ENCODE measurements at regions not wholly inside any gene's neighbourhood (a gene's known extent, or its start where the extent isn't known, plus 50 kb on each side); places are given as distances from the start of the nearest gene placed in this dataset.
"Not testable (repeated sequence)": the region's sequence is repeated elsewhere in the genome, so short reads cannot be mapped to it uniquely, and the experiment has no call there.

DNA sequence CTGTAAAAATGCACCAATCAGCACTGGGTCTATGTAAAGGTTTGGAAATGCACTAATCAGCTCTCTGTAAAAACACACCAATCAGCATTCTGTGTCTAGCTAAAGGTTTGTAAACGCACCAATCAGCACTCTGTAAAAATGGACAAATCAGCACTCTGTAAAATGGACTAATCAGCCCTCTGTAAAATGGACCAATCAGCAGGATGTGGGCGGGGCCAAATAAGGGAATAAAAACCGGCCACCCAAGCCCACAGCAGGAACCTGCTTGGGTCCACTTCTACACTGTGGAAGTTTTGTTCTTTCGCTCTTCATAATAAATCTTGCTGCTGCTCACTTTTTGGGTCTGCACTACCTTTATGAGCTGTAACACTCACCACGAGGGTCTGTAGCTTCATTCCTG lies 101.0 kb downstream of the SMC2 start:
- DNase-seq, result not testable (repeated sequence)

DNA sequence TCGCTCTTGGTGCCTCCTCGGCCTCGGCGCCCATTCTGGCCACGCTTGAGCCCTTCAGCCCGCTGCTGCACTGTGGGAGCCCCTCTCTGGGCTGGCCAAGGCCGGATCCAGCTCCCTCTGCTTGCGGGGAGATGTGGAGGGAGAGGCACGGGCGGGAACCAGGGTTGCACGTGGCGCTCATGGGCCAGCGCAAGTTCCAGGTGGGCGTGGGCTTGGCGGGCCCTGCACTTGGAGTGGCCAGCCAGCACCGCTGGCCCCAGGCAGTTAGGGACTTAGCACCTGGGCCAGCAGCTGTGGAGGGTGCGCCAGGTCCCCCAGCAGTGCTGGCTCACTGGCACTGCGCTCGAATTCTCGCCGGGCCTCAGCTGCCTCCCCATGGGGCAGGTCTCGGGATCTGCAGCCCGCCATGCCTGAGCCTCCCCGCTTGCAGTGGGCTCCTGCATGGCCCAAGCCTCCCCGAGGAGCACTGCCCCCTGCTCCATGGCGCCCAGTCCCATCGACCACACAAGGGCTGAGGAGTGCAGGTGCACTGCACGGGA lies 106.4 kb downstream of the SMC2 start:
- no peak for DNase-seq

DNA sequence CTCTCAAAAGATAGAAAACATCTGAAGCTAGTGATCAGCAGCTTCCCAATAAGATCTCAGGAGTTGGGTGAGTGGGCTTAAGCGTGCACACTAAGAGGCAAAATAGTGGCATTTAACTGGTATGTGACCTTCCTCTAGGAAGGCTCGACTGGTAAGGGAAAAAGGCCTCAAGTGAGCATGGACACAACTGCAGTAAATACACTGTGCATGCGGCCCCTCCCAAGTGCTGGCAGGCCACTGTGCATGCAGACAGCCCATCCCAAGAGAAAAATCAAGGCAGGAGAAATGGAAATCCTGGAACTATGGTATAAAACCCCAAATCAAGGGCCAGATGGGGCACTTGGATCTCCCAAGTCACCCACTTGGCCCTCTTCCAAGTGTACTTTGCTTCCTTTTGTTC lies 112.7 kb downstream of the SMC2 start:
- DNase-seq, result no peak

DNA sequence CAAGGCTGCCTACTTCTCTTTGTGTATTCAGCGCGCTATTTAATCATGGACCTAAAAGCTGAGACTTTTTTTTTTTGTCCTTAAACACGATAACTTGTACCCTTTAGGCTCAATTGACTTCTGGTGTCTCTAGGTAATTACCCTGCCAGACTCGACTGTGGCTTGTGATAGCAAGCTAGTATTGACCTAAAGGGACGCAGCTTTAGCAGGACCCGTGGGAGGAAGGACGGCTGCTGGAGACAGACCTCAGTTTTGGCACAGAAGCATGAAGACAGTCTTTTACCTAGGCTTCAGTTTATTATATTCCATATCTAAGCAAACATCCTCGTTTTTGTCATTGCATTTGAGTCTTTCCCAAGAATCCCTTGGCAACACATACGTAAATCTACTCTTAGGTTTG lies 115.3 kb downstream of the SMC2 start:
- DNase-seq, result no peak

DNA sequence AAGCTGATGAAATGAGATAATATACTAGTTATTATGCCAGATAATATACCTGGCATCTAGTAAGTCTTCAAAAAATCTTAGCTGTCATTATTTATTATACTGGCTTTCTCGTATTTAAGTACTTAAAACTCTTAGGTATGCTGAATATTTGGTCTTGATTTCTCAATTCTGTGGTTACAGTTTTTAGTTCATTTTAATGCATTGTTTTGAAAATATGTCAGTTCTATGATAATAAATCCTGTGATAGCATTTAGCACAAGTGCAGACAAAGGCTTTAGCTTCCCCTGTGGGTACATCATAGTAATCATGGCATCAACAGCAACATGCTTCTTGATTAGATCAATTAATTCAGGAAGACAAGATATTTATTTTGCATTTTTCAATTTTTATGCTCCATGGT lies 133.0 kb downstream of the SMC2 start:
- no peak for DNase-seq

DNA sequence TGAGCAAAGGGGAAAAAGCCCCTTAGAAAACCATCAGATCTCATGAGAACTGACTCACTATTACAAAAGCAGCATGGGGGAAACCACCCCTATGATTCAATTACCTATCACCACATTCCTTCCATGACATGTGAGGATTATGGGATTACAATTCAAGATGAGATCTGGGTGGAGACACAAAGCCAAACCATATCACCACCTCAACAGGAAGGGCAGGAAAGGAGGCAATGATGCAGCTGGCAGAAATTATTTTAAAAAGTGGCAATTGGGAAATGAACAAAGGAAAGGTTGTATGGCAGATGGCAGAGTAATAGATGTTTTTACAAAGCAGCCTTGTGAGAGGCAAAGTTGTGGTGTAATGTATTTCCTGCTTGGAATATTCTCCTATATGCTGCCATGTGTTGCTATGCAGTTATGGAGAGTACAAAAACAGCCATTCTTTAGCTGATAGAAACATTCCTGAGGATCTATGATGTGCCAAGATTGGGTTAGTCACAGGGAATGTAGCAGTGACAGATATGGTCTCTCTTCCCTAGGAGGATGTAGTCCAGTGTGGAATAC lies 138.8 kb downstream of the SMC2 start:
- no peak for DNase-seq

DNA sequence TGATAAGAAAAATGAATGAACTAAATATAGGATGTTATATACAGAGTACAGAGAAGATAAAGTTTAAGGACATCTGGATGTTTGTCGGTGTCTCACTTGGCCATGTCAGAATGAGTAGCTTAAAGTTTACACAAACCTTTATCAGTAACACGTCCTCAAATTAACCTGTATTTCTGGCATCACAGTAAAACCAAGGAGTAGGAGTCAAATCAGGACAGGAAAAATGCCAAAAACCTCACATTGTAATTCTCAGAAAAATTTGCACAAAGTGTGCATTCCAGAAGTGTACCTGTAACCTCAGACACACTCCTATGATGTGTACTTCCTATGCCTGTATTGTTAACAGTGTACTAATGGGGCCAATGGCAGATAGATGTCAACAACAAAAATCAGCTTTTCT lies 139.3 kb downstream of the SMC2 start:
- no peak for DNase-seq

DNA sequence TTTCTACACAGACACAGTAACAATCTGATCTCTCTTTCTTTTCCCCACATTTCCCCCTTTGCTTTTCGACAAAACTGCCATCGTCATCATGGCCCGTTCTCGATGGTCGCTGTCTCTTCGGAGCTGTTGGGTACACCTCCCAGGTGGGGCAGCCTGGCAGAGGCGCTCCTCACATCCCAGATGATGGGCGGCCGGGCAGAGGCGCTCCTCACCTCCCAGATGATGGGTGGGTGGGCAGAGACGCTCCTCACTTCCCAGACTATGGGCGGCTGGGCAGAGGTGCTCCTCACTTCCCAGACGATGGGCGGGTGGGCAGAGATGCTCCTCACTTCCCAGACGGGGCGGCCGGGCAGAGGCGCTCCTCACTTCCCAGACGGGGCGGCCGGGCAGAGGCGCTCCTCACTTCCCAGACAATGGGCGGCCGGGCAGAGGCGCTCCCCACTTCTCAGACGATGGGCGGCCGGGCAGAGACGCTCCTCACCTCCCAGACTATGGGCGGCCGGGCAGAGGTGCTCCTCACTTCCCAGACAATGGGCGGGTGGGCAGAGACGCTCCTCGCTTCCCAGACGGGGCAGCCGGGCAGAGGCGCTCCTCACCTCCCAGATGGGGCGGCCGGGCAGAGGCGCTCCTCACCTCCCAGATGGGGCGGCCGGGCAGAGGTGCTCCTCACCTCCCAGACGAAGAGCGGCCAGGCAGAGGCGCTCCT lies 140.7 kb downstream of the SMC2 start:
- DNase-seq, result not testable (repeated sequence)

DNA sequence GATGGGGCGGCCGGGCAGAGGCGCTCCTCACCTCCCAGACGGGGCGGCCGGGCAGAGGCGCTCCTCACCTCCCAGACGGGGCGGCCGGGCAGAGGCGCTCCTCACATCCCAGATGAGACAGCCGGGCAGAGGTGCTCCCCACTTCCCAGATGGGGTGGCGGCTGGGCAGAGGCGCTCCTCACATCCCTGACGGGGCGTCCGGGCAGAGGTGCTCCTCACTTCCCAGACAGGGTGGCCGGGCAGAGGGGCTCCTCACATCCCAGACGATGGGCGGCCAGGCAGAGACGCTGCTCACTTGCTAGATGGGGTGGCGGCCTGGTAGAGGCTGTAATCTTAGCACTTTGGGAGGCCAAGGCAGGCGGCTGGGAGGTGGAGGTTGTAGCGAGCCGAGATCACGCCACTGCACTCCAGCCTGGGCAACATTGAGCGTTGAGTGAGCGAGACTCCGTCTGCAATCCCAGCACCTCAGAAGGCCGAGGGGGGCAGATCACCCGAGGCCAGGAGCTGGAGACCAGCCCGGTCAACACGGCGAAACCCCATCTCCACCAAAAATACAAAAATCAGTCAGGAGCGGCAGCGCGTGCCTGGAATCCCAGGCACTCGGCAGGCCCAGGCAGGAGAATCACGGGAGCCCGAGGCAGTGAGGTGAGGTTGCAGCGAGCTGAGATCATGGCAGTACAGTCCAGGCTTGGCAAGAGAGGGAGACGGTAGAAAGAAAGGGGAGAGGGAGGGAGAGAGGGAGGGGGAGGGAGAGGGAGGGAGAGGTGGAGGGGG lies 141.4 kb downstream of the SMC2 start:
- not testable (repeated sequence) for DNase-seq

DNA sequence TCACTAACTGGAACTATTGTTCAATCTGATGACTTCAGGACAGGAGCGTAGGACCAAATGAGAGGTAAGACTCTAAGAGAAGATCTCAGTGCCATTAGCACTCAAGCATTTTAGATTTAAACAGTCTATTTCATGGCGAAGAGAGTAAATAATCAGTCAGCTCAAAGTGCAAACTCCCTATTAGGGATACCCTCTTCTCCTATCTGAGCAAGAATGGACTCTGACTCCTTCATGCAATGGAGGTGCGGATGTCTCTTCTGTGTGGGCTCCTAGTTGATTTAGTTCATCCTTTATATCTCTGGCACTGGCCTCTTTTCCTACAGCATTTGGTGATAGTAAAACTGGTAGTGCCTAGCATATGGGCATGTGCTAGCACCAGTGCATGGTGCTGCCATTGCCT lies 144.6 kb downstream of the SMC2 start:
- no peak for DNase-seq

DNA sequence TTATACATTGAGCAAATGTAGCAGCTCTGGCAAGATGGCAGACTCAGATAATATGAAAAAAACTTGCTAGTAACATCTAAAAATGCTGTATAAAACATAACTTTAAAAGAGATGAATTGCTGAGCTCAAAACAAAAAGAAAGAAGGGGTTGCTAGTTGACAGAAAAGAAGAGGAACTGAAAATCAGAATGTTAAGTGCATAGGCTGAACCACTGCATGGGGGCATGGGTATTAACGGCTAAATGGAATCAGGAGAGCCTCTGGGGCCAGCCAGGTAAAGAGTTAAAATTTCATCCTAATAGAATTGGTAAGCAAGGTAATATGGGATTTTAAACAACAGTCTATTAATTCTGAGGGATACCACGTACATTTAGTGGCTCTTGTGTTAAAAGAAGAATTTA lies 146.8 kb downstream of the SMC2 start:
- DNase-seq, result no peak

DNA sequence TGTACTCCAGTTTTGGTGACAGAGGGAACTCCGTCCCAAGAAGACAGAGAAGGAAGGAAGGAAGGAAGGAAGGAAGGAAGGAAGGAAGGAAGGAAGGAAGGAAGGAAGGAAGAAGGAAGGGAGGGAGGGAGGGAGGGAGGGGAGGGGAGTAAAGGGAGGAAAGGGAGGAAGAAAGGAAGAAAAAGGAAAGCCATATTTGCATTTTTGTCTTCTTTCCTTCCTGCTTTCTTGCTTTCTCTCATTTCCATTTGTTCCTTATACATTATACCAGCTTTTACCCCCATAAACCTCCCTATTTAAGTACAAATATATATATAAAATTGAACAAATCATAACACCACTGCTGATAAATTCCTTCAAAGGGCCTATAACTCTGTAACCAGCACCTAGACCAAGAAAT lies 151.8 kb downstream of the SMC2 start:
- no peak for DNase-seq

DNA sequence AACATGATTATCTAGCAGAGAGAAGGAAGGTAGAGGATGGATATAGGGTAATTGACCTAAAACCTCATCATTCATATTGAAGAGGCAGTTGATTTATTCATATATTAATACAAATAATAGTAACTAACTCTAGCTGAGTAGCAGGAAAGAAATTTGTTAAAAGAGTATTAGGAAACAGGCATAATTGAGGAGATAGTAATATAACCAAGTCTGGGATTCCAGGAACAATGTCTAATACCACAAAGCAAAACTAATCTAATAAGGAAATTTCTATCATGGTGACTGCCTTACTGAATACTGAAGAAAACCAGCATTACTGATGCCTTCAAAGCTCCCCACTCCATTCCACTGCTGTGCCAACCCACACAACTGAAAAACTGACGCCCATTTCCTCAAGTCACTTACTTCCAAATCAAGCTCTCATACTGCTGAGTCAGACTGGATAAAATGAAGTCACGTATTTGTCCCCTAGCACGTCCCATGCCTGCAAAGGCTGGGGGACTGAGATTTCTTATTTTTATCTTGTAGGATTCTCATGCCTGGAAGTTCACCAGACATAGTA lies 153.9 kb downstream of the SMC2 start:
- DNase-seq, result no peak

DNA sequence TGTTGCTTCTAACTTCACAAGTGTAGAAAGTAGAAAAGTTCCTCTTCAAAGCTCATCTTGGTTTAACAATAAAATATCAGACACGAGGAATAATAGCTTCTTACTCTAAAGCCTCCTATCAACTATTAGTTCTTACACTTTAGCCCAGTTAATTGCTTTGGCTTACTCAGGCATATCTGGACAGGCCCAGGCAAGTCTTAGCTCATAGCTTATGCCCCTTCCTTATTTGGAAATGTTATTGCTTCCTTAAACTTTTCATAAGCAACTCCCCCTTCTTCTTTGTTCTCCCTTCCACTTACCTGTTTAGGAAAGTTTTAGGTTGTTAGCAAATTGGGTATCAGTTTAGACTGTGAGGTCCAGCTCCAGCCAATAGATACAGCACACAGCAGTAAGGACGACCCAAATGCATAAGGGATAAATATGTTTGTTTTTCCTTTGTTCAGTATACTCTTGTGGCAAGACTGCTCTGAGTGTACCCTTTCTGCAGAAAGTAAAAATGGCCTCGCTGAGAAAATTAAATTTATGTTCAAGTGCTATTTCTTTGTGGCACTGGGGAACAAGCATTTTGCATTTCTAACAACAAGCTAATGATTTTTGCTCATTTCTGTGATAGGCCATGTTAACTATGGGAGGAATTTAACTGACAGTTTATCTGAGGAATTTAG lies 162.1 kb downstream of the SMC2 start:
- no peak for DNase-seq

DNA sequence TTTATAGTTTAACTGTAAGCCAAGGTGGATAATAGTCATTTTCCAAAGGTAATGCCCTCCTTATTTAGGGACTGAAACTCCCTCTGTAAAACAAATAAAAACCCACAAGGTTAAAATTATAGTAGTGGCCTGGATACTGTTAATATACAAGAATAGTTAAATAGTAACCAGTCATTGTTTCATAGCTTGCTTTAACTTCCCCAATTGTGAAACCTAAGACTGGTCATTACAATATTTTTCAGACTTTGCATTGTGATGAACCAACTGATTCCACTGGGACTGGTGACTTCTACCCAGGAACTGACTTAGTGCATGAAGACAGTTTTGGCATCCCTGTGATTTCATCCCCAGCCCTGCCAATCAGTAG lies 162.6 kb downstream of the SMC2 start:
- no peak for DNase-seq

DNA sequence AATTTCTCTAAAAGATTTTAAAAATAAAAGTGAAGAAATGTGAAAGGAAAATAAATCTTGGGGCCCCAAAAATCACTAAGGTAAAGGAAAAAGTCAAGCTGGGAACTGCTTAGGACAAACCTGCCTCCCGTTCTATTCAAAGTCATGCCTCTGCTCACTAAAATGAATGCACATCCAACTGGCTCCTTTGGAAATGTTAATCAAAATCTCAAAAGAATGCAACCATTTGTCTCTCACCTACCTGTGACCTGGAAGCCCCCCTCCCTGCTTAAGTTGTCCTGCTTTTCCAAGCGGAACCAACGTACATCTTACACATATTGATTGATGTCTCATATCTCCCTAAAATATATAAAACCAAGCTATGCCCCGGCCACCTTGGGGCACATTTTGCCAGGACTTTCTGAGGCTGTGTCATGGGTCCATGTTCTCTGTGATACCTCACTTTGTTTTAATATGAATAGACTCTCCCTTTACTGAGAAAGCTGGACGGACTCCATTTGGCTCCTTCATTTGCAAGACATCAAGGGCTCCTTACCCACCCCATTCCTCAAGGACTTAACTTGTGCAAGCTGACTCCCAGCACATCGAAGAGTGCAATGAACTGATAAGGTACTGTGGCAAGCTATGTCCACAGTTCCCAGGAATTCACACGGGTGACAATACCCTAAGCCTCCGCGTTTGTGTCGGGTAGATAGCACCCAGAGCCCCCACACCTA lies 164.3 kb downstream of the SMC2 start:
- DNase-seq, result no peak

DNA sequence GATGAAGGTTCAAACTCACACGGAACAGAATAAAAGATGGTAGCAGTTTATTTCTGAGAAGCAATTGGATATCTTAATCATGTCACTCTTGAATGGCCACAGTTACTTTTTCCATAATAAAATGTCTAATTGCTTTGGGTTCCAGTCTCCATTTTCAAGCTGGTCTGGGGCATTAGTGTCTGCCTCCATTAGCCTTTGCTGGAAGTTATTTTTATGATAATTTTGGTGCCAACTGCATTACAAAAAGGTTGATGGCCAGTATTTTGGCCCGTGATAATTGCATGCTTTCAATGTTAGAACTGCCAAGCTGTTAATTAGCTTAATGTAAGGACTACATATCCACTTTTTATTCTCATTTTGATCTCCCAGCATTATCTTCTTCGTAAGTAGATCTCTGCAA lies 165.9 kb downstream of the SMC2 start:
- DNase-seq, result no peak

DNA sequence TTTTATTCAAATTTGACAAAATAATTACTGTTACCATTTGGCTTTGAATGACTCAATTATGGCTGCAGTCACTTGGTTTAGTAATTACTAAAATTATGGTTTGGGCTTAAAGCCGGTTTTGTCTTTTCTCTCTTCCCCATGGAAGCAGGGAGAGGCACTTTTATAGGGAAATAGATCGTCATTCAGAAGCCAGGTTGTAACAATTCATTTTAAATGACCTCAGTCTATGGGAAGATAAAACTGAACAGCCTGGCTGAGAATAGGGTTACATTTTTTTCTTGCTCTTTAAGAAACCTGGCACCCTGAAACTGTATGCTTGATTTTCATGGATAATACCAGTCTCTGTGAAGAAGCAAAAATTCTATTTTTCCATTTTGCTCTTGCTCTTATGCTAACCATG lies 169.8 kb downstream of the SMC2 start:
- no peak for DNase-seq

DNA sequence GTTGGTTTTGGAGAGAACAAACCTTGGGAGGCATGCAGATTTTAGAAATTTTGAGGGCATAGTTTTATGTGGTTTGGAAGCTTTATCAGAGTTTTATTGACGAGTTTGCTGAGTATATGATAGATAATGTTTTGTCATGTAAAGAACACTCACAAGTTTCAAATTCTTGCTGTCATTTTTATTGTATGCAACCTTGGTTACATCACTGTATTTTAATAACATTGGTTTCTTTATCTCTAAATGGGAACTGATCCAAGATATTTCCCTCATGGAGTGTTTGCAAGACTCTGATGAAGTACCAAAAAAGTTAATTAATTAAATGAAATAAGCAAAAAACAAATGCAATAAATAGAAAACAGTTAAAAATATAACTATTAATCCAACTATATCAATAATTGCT lies 170.3 kb downstream of the SMC2 start:
- DNase-seq, result no peak

DNA sequence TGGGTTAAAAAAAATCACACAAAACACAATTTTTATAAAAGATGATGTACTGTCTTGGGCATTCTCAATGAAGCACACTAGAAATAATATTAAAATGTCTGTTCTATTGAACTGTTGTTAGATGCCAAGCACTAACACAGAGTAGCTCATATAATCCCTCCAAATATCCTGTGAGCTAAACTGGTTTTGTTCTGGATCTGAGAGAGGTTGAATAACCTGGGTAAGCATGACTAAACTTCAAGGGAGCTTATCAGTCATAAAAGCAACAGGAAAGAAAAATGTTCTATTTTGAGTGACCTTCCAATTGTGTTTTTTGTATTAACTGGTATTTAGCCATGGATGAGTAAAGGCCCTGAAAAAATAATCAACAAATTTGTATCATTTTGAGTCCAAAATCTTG lies 175.3 kb downstream of the SMC2 start:
- DNase-seq, result no peak
